A549 (cell line): ENCODE measurements at regions not wholly inside any gene's neighbourhood (a gene's known extent, or its start where the extent isn't known, plus 50 kb on each side); places are given as distances from the start of the nearest gene placed in this dataset.

Experiments used
- CEBPB ChIP-seq, 2 experiments: fragments of >200 bp in 1 of 2; sonication (Bioruptor Twin) in 1 of 2; formaldehyde crosslinking in 1 of 2; IDR thresholded peaks; 2 replicates each; pipeline ENCODE4 v1.6.1; 2012 to 2016
- ESRRA ChIP-seq: fragments of 150-350 bp; IDR thresholded peaks from 2 replicates; pipeline ENCODE4 v1.6.1; 2014; ENCODE audit warnings: mild to moderate bottlenecking, low read length, borderline replicate concordance
- FOSL2 ChIP-seq, 2 experiments: fragments of 450-650 bp in 1 of 2; fragments of >200 bp in 1 of 2; sonication (Bioruptor Twin) in 1 of 2; formaldehyde crosslinking; IDR thresholded peaks; 2 replicates each; pipeline versions ENCODE4 v1.5.0 to v1.6.1; 2016 to 2020; ENCODE audit warnings: mild to moderate bottlenecking in 1 of 2, moderate library complexity in 1 of 2
- JUN ChIP-seq, 2 experiments: fragments of >200 bp; sonication (Bioruptor Twin); formaldehyde crosslinking; IDR thresholded peaks; 2 replicates in 1 of 2; 3 replicates in 1 of 2; pipeline ENCODE4 v1.6.1; 2016 to 2017
- MAX ChIP-seq: IDR thresholded peaks from 2 replicates; pipeline ENCODE4 v1.6.1; 2012
- NR3C1 ChIP-seq: fragments of >200 bp; sonication (Bioruptor Twin); formaldehyde crosslinking; IDR thresholded peaks from 3 replicates; pipeline ENCODE4 v1.6.1; 2017
- PHF8 ChIP-seq: fragments of 200-600 bp; sonication (generic); IDR thresholded peaks from 2 replicates; pipeline ENCODE4 v1.6.1; 2016; ENCODE audit warnings: low read depth, mild to moderate bottlenecking, antibody characterized with exemption, moderate library complexity, borderline replicate concordance
- POLR2A ChIP-seq: IDR thresholded peaks from 2 replicates; pipeline ENCODE4 v1.6.1; 2012; ENCODE audit warnings: mild to moderate bottlenecking, low read length
- RAD21 ChIP-seq, 2 experiments: fragments of >200 bp in 1 of 2; sonication (Bioruptor Twin) in 1 of 2; formaldehyde crosslinking in 1 of 2; IDR thresholded peaks in 1 of 2; conservative IDR thresholded peaks in 1 of 2; 2 replicates in 1 of 2; 3 replicates in 1 of 2; pipeline ENCODE4 v1.6.1; 2012 to 2018; ENCODE audit warnings: inconsistent platforms in 1 of 2
- SMC3 ChIP-seq: fragments of >200 bp; sonication (Bioruptor Twin); formaldehyde crosslinking; IDR thresholded peaks from 3 replicates; pipeline ENCODE4 v1.6.1; 2018; ENCODE audit warnings: inconsistent platforms
- TP53 ChIP-seq: fragments of 250-450 bp; sonication (Bioruptor Pico); IDR thresholded peaks from 2 replicates; pipeline ENCODE4 v1.5.0; 2021; ENCODE audit warnings: mild to moderate bottlenecking, moderate library complexity
- ZSCAN20 ChIP-seq: fragments of 250-450 bp; sonication (Bioruptor Pico); IDR thresholded peaks from 2 replicates; pipeline ENCODE4 v1.8.0; 2022; ENCODE audit warnings: mild to moderate bottlenecking, moderate library complexity
- TF ChIP-seq, protein P1 (sequence below): fragments of >200 bp; sonication (Bioruptor Twin); formaldehyde crosslinking; IDR thresholded peaks from 3 replicates; pipeline ENCODE4 v1.5.1; 2016
- TF ChIP-seq, protein P2 (sequence below): fragments of 250-450 bp; sonication (Bioruptor Pico); IDR thresholded peaks from 2 replicates; pipeline ENCODE4 v1.5.0; 2021; ENCODE audit warnings: mild to moderate bottlenecking, moderate library complexity, borderline replicate concordance

- TF ChIP-seq, protein P1, sequence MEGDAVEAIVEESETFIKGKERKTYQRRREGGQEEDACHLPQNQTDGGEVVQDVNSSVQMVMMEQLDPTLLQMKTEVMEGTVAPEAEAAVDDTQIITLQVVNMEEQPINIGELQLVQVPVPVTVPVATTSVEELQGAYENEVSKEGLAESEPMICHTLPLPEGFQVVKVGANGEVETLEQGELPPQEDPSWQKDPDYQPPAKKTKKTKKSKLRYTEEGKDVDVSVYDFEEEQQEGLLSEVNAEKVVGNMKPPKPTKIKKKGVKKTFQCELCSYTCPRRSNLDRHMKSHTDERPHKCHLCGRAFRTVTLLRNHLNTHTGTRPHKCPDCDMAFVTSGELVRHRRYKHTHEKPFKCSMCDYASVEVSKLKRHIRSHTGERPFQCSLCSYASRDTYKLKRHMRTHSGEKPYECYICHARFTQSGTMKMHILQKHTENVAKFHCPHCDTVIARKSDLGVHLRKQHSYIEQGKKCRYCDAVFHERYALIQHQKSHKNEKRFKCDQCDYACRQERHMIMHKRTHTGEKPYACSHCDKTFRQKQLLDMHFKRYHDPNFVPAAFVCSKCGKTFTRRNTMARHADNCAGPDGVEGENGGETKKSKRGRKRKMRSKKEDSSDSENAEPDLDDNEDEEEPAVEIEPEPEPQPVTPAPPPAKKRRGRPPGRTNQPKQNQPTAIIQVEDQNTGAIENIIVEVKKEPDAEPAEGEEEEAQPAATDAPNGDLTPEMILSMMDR, result no peak
- TF ChIP-seq POLR2A (no peak), TP53 (no peak), JUN (IDR thresholded peaks at IDR 0.05) (no peak), MAX (no peak), SMC3 (no peak), RAD21 (conservative IDR thresholded peaks at IDR 0.05 in 1 of 2, IDR thresholded peaks at IDR 0.05 in 1 of 2) (no peak), CEBPB (IDR thresholded peaks at IDR 0.05) (no peak), FOSL2 (IDR thresholded peaks at IDR 0.05) (no peak), FOSL2 (CRISPR knock-in tag; IDR thresholded peaks at IDR 0.05) (no peak), ESRRA (no peak), PHF8 (no peak), NR3C1 (no peak), ZSCAN20 (CRISPR knock-in tag) (no peak)
- TF ChIP-seq, protein P2, sequence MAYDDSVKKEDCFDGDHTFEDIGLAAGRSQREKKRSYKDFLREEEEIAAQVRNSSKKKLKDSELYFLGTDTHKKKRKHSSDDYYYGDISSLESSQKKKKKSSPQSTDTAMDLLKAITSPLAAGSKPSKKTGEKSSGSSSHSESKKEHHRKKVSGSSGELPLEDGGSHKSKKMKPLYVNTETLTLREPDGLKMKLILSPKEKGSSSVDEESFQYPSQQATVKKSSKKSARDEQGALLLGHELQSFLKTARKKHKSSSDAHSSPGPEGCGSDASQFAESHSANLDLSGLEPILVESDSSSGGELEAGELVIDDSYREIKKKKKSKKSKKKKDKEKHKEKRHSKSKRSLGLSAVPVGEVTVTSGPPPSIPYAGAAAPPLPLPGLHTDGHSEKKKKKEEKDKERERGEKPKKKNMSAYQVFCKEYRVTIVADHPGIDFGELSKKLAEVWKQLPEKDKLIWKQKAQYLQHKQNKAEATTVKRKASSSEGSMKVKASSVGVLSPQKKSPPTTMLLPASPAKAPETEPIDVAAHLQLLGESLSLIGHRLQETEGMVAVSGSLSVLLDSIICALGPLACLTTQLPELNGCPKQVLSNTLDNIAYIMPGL (CRISPR knock-in tag), result no peak
These were observed 983.5 kb downstream of the FAT4 start for GRCh38 chr4:126298271-126298670.
